Ishikawa (cell line): ENCODE measurements at regions not wholly inside any gene's neighbourhood (a gene's known extent, or its start where the extent isn't known, plus 50 kb on each side); places are given as distances from the start of the nearest gene placed in this dataset.

ENCODE experiments used
- CEBPB ChIP-seq: IDR thresholded peaks from 2 replicates; pipeline ENCODE4 v1.6.1; 2012
- CREB1 ChIP-seq: IDR thresholded peaks from 2 replicates; pipeline ENCODE4 v1.6.1; 2012; ENCODE audit warnings: low read depth
- EGR1 ChIP-seq: IDR thresholded peaks from 2 replicates; pipeline ENCODE4 v1.6.1; 2012
- EP300 ChIP-seq: IDR thresholded peaks from 2 replicates; pipeline ENCODE4 v1.6.1; 2012; ENCODE audit warnings: borderline replicate concordance
- FOXM1 ChIP-seq: IDR thresholded peaks from 2 replicates; pipeline ENCODE4 v1.6.1; 2012; ENCODE audit warnings: low read depth, borderline replicate concordance
- MAX ChIP-seq: IDR thresholded peaks from 2 replicates; pipeline ENCODE4 v1.6.1; 2012
- NFIC ChIP-seq: IDR thresholded peaks from 2 replicates; pipeline ENCODE4 v1.6.1; 2012
- RAD21 ChIP-seq: IDR thresholded peaks from 2 replicates; pipeline ENCODE4 v1.6.1; 2012; ENCODE audit warnings: low read depth
- REST ChIP-seq: IDR thresholded peaks from 2 replicates; pipeline ENCODE4 v1.6.1; 2012; ENCODE audit warnings: low read depth, mild to moderate bottlenecking
- TAF1 ChIP-seq: IDR thresholded peaks from 2 replicates; pipeline ENCODE4 v1.6.1; 2012; ENCODE audit warnings: low read depth, mild to moderate bottlenecking
- TCF12 ChIP-seq: IDR thresholded peaks from 2 replicates; pipeline ENCODE4 v1.6.1; 2012; ENCODE audit warnings: low read depth
- TEAD4 ChIP-seq: IDR thresholded peaks from 2 replicates; pipeline ENCODE4 v1.6.1; 2012
- USF1 ChIP-seq: IDR thresholded peaks from 2 replicates; pipeline ENCODE4 v1.6.1; 2012
- YY1 ChIP-seq: IDR thresholded peaks from 2 replicates; pipeline ENCODE4 v1.6.1; 2012; ENCODE audit warnings: low read depth
- ZBTB7A ChIP-seq: IDR thresholded peaks from 2 replicates; pipeline ENCODE4 v1.6.1; 2012; ENCODE audit warnings: low read depth

GRCh38 chrX:4764888-4765287, 1051.4 kb upstream of the PRKX start:
- TF ChIP-seq TEAD4 (no peak), REST (no peak), EP300 (no peak), TCF12 (no peak), RAD21 (no peak), FOXM1 (no peak), TAF1 (no peak), MAX (no peak), YY1 (no peak), CEBPB (no peak), NFIC (no peak), USF1 (no peak), ZBTB7A (no peak), EGR1 (no peak), CREB1 (no peak)

GRCh38 chrX:4762196-4762595, 1048.7 kb upstream of the PRKX start:
- TF ChIP-seq TCF12 (no peak), REST (no peak), FOXM1 (no peak), CREB1 (no peak), ZBTB7A (no peak), YY1 (no peak), RAD21 (no peak), CEBPB (no peak), USF1 (no peak), MAX (no peak), EGR1 (no peak)

- no peak for TF ChIP-seq TAF1
- no peak for TF ChIP-seq EP300
- TF ChIP-seq MAX = no peak
- TF ChIP-seq RAD21 = no peak
- TF ChIP-seq FOXM1 = no peak
- no peak for TF ChIP-seq TCF12
- TF ChIP-seq EGR1 = no peak
- no peak for TF ChIP-seq NFIC
- no peak for TF ChIP-seq CEBPB
- no peak for TF ChIP-seq REST
- no peak for TF ChIP-seq CREB1
Observed at GRCh38 chrX:4754878-4755604, 1041.6 kb upstream of the PRKX start.

- TF ChIP-seq CEBPB = no peak
- TF ChIP-seq FOXM1 = no peak
- TF ChIP-seq ZBTB7A = no peak
- TF ChIP-seq NFIC = no peak
- TF ChIP-seq REST = no peak
- no peak for TF ChIP-seq RAD21
- no peak for TF ChIP-seq YY1
- no peak for TF ChIP-seq EGR1
- TF ChIP-seq TCF12 = no peak
Observed at GRCh38 chrX:4741024-4741423, 1027.6 kb upstream of the PRKX start.
